ENCODE measurements at regions not wholly inside any gene's neighbourhood (a gene's known extent, or its start where the extent isn't known, plus 50 kb on each side); places are given as distances from the start of the nearest gene placed in this dataset.

- Histone ChIP-seq H3K36me3 (ENCODE audit: insufficient read depth, insufficient read length, low read length) (no peaks in the 10 kb centered on the region), H3K4me1 (ENCODE audit: insufficient read depth, insufficient read length) (no peaks in the 10 kb centered on the region), H3K9me3 (ENCODE audit: insufficient read depth, low read length) (no peaks in the 10 kb centered on the region), H3K9ac (ENCODE audit: insufficient read length, low read depth) (no peak overlapping the region), H3K27me3 (ENCODE audit: insufficient read depth, insufficient read length) (no peaks in the 10 kb centered on the region), H3K4me3 (ENCODE audit: insufficient read length, low read depth) (no peak overlapping the region)
- no peak for DNase-seq (ENCODE audit: low read depth, low spot score)
- TF ChIP-seq ZNF274 (IDR thresholded peaks at IDR 0.05; ENCODE audit: low read depth, low read length) (no peak), YY1 (IDR thresholded peaks at IDR 0.05; ENCODE audit: insufficient read depth, insufficient read length) (no peak), SUZ12 (IDR thresholded peaks at IDR 0.05; ENCODE audit: extremely low read depth, insufficient read depth, insufficient read length) (no peak)
Measured at GRCh38 chr1:58836408-58836807, 52.6 kb upstream of the JUN start.

- Histone ChIP-seq H3K27me3 (ENCODE audit: insufficient read depth, insufficient read length) (no peaks in the 10 kb centered on the region), H3K9ac (ENCODE audit: insufficient read length, low read depth) (no peak overlapping the region), H3K9me3 (ENCODE audit: insufficient read depth, low read length) (no peaks in the 10 kb centered on the region), H3K4me3 (ENCODE audit: insufficient read length, low read depth) (no peak overlapping the region), H3K4me1 (ENCODE audit: insufficient read depth, insufficient read length) (no peaks in the 10 kb centered on the region), H3K36me3 (ENCODE audit: insufficient read depth, insufficient read length, low read length) (no peaks in the 10 kb centered on the region)
- TF ChIP-seq SUZ12 (IDR thresholded peaks at IDR 0.05; ENCODE audit: extremely low read depth, insufficient read depth, insufficient read length), result no peak
- no peak for TF ChIP-seq YY1 (IDR thresholded peaks at IDR 0.05; ENCODE audit: insufficient read depth, insufficient read length)
- no peak for TF ChIP-seq ZNF274 (IDR thresholded peaks at IDR 0.05; ENCODE audit: low read depth, low read length)
- DNase-seq (ENCODE audit: low read depth, low spot score), result no peak
Measured at GRCh38 chr1:58837886-58838285, 54.0 kb upstream of the JUN start.

- no peak for DNase-seq (ENCODE audit: low read depth, low spot score)
- Histone ChIP-seq H3K36me3 (ENCODE audit: insufficient read depth, insufficient read length, low read length) (no peaks in the 10 kb centered on the region), H3K4me3 (ENCODE audit: insufficient read length, low read depth) (no peak overlapping the region), H3K27me3 (ENCODE audit: insufficient read depth, insufficient read length) (no peaks in the 10 kb centered on the region), H3K9me3 (ENCODE audit: insufficient read depth, low read length) (no peaks in the 10 kb centered on the region), H3K4me1 (ENCODE audit: insufficient read depth, insufficient read length) (no peaks in the 10 kb centered on the region), H3K9ac (ENCODE audit: insufficient read length, low read depth) (no peak overlapping the region)
- TF ChIP-seq ZNF274 (IDR thresholded peaks at IDR 0.05; ENCODE audit: low read depth, low read length) (no peak), YY1 (IDR thresholded peaks at IDR 0.05; ENCODE audit: insufficient read depth, insufficient read length) (no peak), SUZ12 (IDR thresholded peaks at IDR 0.05; ENCODE audit: extremely low read depth, insufficient read depth, insufficient read length) (no peak)
Measured at GRCh38 chr1:58839147-58839795, 55.4 kb upstream of the JUN start.

GRCh38 chr1:58839846-58840835 is 56.3 kb upstream of the JUN start:
- DNase-seq (ENCODE audit: low read depth, low spot score), result no peak
- Histone ChIP-seq H3K4me3 (ENCODE audit: insufficient read length, low read depth) (no peak overlapping the region), H3K36me3 (ENCODE audit: insufficient read depth, insufficient read length, low read length) (no peaks in the 10 kb centered on the region), H3K9me3 (ENCODE audit: insufficient read depth, low read length) (no peaks in the 10 kb centered on the region), H3K27me3 (ENCODE audit: insufficient read depth, insufficient read length) (no peaks in the 10 kb centered on the region), H3K4me1 (ENCODE audit: insufficient read depth, insufficient read length) (no peaks in the 10 kb centered on the region), H3K9ac (ENCODE audit: insufficient read length, low read depth) (no peak overlapping the region)
- TF ChIP-seq SUZ12 (IDR thresholded peaks at IDR 0.05; ENCODE audit: extremely low read depth, insufficient read depth, insufficient read length) (no peak), YY1 (IDR thresholded peaks at IDR 0.05; ENCODE audit: insufficient read depth, insufficient read length) (no peak), ZNF274 (IDR thresholded peaks at IDR 0.05; ENCODE audit: low read depth, low read length) (no peak)

- H3K4me1 ChIP-seq (ENCODE audit: insufficient read depth, insufficient read length), result no peaks in the 10 kb centered on the region
- no peak for TF ChIP-seq ZNF274 (IDR thresholded peaks at IDR 0.05; ENCODE audit: low read depth, low read length)
- TF ChIP-seq SUZ12 (IDR thresholded peaks at IDR 0.05; ENCODE audit: extremely low read depth, insufficient read depth, insufficient read length), result no peak
- TF ChIP-seq YY1 (IDR thresholded peaks at IDR 0.05; ENCODE audit: insufficient read depth, insufficient read length), result no peak
- H3K36me3 ChIP-seq (ENCODE audit: insufficient read depth, insufficient read length, low read length), result no peaks in the 10 kb centered on the region
- H3K9me3 ChIP-seq (ENCODE audit: insufficient read depth, low read length), result no peaks in the 10 kb centered on the region
- peak; percentile 30 for DNase-seq (ENCODE audit: low read depth, low spot score)
- H3K9ac ChIP-seq (ENCODE audit: insufficient read length, low read depth), result no peak overlapping the region
- H3K27me3 ChIP-seq (ENCODE audit: insufficient read depth, insufficient read length), result no peaks in the 10 kb centered on the region
- H3K4me3 ChIP-seq (ENCODE audit: insufficient read length, low read depth), result no peak overlapping the region
Measured at GRCh38 chr1:58841455-58841854, 57.6 kb upstream of the JUN start.

- no peaks in the 10 kb centered on the region for H3K27me3 ChIP-seq (ENCODE audit: insufficient read depth, insufficient read length)
- no peaks in the 10 kb centered on the region for H3K9me3 ChIP-seq (ENCODE audit: insufficient read depth, low read length)
- no peak for DNase-seq (ENCODE audit: low read depth, low spot score)
- no peaks in the 10 kb centered on the region for H3K36me3 ChIP-seq (ENCODE audit: insufficient read depth, insufficient read length, low read length)
- H3K4me1 ChIP-seq (ENCODE audit: insufficient read depth, insufficient read length), result no peaks in the 10 kb centered on the region
- no peak overlapping the region for H3K9ac ChIP-seq (ENCODE audit: insufficient read length, low read depth)
- no peak for TF ChIP-seq ZNF274 (IDR thresholded peaks at IDR 0.05; ENCODE audit: low read depth, low read length)
- TF ChIP-seq YY1 (IDR thresholded peaks at IDR 0.05; ENCODE audit: insufficient read depth, insufficient read length), result no peak
- no peak for TF ChIP-seq SUZ12 (IDR thresholded peaks at IDR 0.05; ENCODE audit: extremely low read depth, insufficient read depth, insufficient read length)
- no peak overlapping the region for H3K4me3 ChIP-seq (ENCODE audit: insufficient read length, low read depth)
Measured at GRCh38 chr1:58842941-58843340, 59.1 kb upstream of the JUN start.

GRCh38 chr1:58844176-58844575 is 60.3 kb upstream of the JUN start:
- Histone ChIP-seq H3K9me3 (ENCODE audit: insufficient read depth, low read length) (no peaks in the 10 kb centered on the region), H3K27me3 (ENCODE audit: insufficient read depth, insufficient read length) (no peaks in the 10 kb centered on the region), H3K4me1 (ENCODE audit: insufficient read depth, insufficient read length) (peaks cover 5% of the 10 kb centered on the region), H3K4me3 (ENCODE audit: insufficient read length, low read depth) (no peak overlapping the region), H3K36me3 (ENCODE audit: insufficient read depth, insufficient read length, low read length) (no peaks in the 10 kb centered on the region), H3K9ac (ENCODE audit: insufficient read length, low read depth) (no peak overlapping the region)
- DNase-seq (ENCODE audit: low read depth, low spot score), result no peak
- no peak for TF ChIP-seq ZNF274 (IDR thresholded peaks at IDR 0.05; ENCODE audit: low read depth, low read length)
- no peak for TF ChIP-seq SUZ12 (IDR thresholded peaks at IDR 0.05; ENCODE audit: extremely low read depth, insufficient read depth, insufficient read length)
- no peak for TF ChIP-seq YY1 (IDR thresholded peaks at IDR 0.05; ENCODE audit: insufficient read depth, insufficient read length)
